ENCODE measurements at regions not wholly inside any gene's neighbourhood (a gene's known extent, or its start where the extent isn't known, plus 50 kb on each side); places are given as distances from the start of the nearest gene placed in this dataset.

- no peak for TF ChIP-seq CTCF (IDR thresholded peaks at IDR 0.05 in 4 of 5, conservative IDR thresholded peaks at IDR 0.05 in 1 of 5)
- TF ChIP-seq POLR2A (IDR thresholded peaks at IDR 0.05) = no peak
Observed at GRCh38 chr5:2439608-2440007, 311.9 kb downstream of the IRX2 start.
